Renal cortex interstitium (tissue), 11 donors: ENCODE measurements at regions not wholly inside any gene's neighbourhood (a gene's known extent, or its start where the extent isn't known, plus 50 kb on each side); places are given as distances from the start of the nearest gene placed in this dataset.
A peak's percentile ranks its signal among the peaks of the same experiment; 100 is the strongest.

ENCODE experiments used
- DNase-seq, 11 donors: peaks; one replicate each; pipeline ENCODE4 v3.0.0-alpha.2; 2013; ENCODE audit warnings: low read depth in 9 of 11, low spot score in 4 of 11; ENCODE audit errors: extremely low read depth in 1 of 11

- DNase-seq, result peak in 9 of 11 donors; percentile 20 to 53 (median 43)
These were observed 119.2 kb downstream of the MSX2 start for GRCh38 chr5:174843263-174844250.

- DNase-seq, result no peak
These were observed 116.1 kb downstream of the MSX2 start for GRCh38 chr5:174840435-174840834.

- DNase-seq, result no peak
These were observed 114.8 kb downstream of the MSX2 start for GRCh38 chr5:174839196-174839595.

- no peak for DNase-seq
These were observed 113.8 kb downstream of the MSX2 start for GRCh38 chr5:174837919-174838902.

GRCh38 chr5:174834081-174834480 lies 109.7 kb downstream of the MSX2 start:
- no peak for DNase-seq

- DNase-seq, result no peak
These were observed 108.4 kb downstream of the MSX2 start for GRCh38 chr5:174832811-174833210.

GRCh38 chr5:174832025-174832424 lies 107.6 kb downstream of the MSX2 start:
- no peak for DNase-seq

GRCh38 chr5:174831031-174831660 lies 106.8 kb downstream of the MSX2 start:
- DNase-seq, result no peak

GRCh38 chr5:174829511-174829864 lies 105.1 kb downstream of the MSX2 start:
- no peak for DNase-seq

GRCh38 chr5:174828804-174829510 lies 104.6 kb downstream of the MSX2 start:
- no peak for DNase-seq

- DNase-seq, result no peak
These were observed 103.2 kb downstream of the MSX2 start for GRCh38 chr5:174827558-174827957.

GRCh38 chr5:174825587-174825986 lies 101.2 kb downstream of the MSX2 start:
- no peak for DNase-seq

GRCh38 chr5:174818430-174818829 lies 94.0 kb downstream of the MSX2 start:
- no peak for DNase-seq

- no peak for DNase-seq
These were observed 93.2 kb downstream of the MSX2 start for GRCh38 chr5:174817610-174818009.

- no peak for DNase-seq
These were observed 92.5 kb downstream of the MSX2 start for GRCh38 chr5:174816858-174817257.

GRCh38 chr5:174811438-174811837 lies 87.1 kb downstream of the MSX2 start:
- DNase-seq, result no peak

GRCh38 chr5:174810796-174811195 lies 86.4 kb downstream of the MSX2 start:
- DNase-seq, result no peak

GRCh38 chr5:174807471-174807870 lies 83.1 kb downstream of the MSX2 start:
- DNase-seq, result no peak

GRCh38 chr5:174806729-174807128 lies 82.3 kb downstream of the MSX2 start:
- no peak for DNase-seq
